Head of caudate nucleus (tissue), 42 donors: ENCODE measurements at regions not wholly inside any gene's neighbourhood (a gene's known extent, or its start where the extent isn't known, plus 50 kb on each side); places are given as distances from the start of the nearest gene placed in this dataset.

Source experiments
- DNase-seq, 42 donors: peaks; one replicate each; pipeline versions ENCODE4 v3.0.0 to v3.0.0-alpha.2; 2020 to 2021; ENCODE audit warnings: mixed read lengths in 7 of 42
- intact Hi-C: fragments of 100-400 bp; cut with DNase I; formaldehyde crosslinking; loops from one replicate; pipeline ENCODE4 v1.15.0; 2022

DNA sequence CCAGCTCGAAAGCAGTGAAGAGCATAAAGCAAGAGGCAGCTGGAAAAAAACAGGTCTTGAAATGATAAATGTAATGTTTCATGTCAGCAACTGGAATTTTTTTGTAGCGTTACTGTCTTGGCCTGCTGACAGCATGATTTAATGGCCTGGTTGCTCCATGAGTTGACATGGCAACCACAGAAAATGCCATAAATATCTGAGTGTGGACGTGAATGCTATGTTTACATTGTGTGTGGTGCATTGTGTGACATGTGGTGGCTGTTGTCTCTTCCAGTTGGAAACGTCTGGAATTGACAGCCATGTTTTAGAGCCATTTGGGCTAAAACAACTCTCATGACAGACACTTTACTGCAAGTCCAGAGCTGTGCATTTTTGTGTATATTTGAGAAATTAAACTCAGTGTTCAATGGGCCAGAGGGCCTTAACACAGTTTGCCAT, 170.0 kb downstream of the FOXA2 start:
- intact Hi-C loops, result no loop called here
- no peak for DNase-seq

- intact Hi-C loops, result no loop called here
- no peak for DNase-seq
These were observed 171.1 kb downstream of the FOXA2 start for GRCh38 chr20:22412977-22413868.

- peak in 1 of 42 donors; percentile 44 for DNase-seq
- intact Hi-C loops, result no loop called here
These were observed 172.5 kb downstream of the FOXA2 start for GRCh38 chr20:22411627-22412450.

DNA sequence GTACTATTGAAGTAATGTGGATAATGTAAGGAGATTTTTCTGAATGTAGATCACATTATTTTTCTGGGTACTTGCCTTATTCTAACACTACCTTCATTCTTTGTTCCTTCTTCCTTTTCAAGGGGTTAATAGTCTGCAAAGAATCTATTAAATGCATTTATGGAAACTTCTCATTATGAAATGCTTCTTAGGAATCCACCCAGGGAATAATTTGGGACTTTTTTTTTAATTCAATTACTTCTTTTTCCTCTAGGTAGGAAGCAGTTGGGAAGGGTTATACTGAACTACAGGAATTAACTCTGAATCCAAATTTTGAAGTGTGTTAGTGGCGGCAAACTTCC, 173.1 kb downstream of the FOXA2 start:
- intact Hi-C loops, result no loop called here
- DNase-seq, result no peak

GRCh38 chr20:22410556-22411130, 173.7 kb downstream of the FOXA2 start:
- DNase-seq, result no peak
- intact Hi-C loops, result no loop called here

- DNase-seq, result no peak
- intact Hi-C loops, result no loop called here
These were observed 175.6 kb downstream of the FOXA2 start for GRCh38 chr20:22408521-22409402.

GRCh38 chr20:22407237-22408193, 176.9 kb downstream of the FOXA2 start:
- no peak for DNase-seq
- intact Hi-C loops, result no loop called here

GRCh38 chr20:22404419-22405170, 179.8 kb downstream of the FOXA2 start:
- peak in 1 of 42 donors; percentile 43 for DNase-seq
- intact Hi-C loops, result no loop called here

- intact Hi-C loops, result no loop called here
- DNase-seq, result peak in 1 of 42 donors; percentile 11
These were observed 180.6 kb downstream of the FOXA2 start for GRCh38 chr20:22403632-22404361.

DNA sequence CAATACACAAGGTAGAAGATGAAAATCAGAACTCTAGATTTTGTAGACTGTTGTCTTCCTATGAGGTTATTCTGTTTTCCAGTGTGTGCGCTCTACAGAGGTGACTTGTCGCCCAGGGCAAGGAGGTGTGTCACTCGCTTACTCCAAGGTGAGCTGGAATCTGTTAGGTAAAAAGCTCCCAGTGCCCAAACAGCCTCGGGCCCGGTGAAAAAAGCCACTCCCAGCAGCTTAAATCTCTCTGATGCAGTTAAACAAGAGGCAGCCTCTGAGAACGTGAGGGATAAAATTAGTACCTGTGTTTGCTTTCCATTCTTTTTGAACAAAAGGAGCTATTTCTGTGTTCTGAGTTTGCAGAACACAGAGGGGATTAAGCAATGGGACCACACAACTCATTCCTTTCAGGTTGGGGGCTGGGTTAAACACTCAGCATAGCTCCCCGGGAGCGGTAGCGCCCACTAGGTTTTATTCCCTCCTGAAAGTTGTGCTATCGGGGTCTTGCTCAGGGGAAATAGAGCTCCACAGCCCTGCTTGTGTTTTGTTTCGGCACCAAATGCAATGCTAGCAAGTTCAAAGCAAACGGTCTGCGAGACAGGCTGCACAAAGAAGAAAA, 181.2 kb downstream of the FOXA2 start:
- intact Hi-C loops, result no loop called here
- DNase-seq, result peak in 1 of 42 donors; percentile 4

DNA sequence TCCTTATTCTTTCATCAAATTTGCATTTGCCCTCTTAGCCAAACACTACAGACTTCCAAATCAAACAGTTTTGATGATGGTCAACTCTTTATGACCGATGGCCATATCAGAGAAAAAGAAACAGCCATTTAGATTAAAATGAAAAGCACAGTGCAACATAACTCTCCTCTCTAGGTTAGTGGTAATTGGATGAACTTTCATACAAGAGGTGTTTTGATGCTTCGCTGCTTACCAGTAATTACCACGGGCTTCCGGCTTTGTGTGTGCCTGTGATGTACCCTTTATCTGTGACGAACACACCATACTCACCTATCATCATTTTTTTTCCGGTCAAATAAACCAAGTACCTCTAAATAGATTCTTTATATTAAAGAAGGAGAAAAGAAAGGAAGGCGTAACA, 181.8 kb downstream of the FOXA2 start:
- intact Hi-C loops, result no loop called here
- DNase-seq, result no peak

- intact Hi-C loops, result no loop called here
These were observed 183.9 kb downstream of the FOXA2 start for GRCh38 chr20:22400440-22400839.

DNA sequence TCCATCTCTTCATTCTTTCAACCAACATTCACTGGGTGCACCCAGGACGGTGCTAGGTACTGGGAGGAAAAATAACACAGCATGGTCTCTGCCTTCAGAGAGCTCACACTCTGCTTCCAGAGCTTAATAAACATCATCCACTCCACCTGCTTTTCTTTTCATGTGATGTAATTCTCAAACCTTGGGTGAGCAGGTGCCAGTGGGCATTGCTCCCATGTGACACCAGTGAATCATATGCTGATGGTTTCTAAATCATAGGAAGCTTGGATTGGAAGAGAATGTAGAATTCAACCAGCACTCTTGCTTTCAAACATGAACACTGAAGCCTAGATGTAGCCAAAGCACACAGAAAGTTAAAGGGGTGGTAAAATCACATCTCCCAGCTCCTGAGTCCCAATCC, 189.8 kb downstream of the FOXA2 start:
- intact Hi-C loops, result no loop called here
- DNase-seq, result no peak

More at GRCh38 chr20:22400440-22400839, 183.9 kb downstream of the FOXA2 start:
- no peak for DNase-seq

GRCh38 chr20:22390543-22390903, 193.8 kb downstream of the FOXA2 start:
- no peak for DNase-seq
- intact Hi-C loops, result no loop called here

GRCh38 chr20:22389836-22390542, 194.4 kb downstream of the FOXA2 start:
- no peak for DNase-seq
- intact Hi-C loops, result no loop called here
